ENCODE measurements at regions not wholly inside any gene's neighbourhood (a gene's known extent, or its start where the extent isn't known, plus 50 kb on each side); places are given as distances from the start of the nearest gene placed in this dataset.
"Not testable (repeated sequence)": the region's sequence is repeated elsewhere in the genome, so short reads cannot be mapped to it uniquely, and the experiment has no call there.

DNA sequence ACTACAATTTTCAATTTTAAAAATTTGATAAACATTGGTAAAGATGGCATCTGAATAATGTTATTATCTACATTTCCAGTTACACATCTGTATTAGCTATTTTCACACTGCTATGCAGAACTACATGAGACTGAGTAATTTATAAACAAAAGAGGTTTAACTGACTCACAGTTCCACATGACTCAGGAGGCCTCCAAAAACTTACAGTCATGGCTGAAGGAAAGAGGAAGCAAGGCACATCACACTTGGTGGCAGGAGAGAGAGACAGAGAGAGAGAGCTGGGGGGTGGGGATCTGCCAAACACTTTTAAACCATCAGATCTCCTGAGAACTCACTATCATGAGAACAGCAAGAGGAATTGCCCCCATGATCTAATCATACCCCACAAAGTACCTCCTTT, 850.0 kb downstream of the LTN1 start:
- no peak for DNase-seq

DNA sequence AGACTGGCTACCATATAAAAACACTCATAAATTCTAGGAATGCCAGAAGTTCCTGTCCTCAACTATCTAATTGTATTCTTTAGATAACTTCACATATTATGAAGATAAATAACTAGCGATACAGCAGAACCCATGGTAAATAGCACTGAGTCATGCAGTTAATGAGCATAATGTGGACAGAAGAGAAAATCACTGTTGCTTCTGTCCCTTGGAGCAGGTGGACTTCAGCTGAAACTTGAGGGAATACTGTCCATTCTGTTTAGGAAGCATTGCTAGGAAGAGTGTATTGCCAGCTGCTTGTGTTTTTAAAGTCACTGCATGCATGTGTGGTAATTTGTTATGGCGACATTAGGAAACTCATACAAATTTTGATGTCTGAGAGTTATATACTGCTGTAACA, 854.4 kb downstream of the LTN1 start:
- DNase-seq = no peak

DNA sequence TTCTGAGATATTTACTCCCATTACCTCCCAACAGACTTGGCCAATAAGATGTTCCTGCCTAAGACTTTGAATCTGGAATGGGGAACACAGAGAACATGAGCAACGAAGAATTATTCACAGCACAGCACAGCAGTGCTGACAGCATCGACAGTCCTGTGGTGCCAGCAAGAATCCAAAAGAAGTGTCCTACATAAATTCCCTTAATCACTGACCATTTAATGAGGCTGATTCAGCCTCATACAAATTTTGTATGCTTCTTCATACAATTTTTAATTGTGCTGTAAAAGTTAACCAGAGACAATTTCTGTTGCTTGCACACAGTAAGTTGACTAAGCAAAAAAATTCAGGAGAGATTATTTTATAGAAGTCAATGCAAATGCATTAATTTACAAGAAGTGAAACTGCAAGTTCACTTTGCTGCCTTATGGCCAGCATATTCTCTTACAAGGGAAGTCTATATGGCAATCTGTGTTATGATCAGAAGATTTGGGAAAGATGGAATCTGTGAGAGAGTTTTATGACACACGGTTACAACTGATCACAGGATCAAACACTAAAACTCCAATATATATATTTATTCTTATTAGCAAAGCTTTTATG, 855.9 kb downstream of the LTN1 start:
- DNase-seq = no peak

- DNase-seq = no peak
Measured at GRCh38 chr21:28135646-28136045, 857.0 kb downstream of the LTN1 start.

DNA sequence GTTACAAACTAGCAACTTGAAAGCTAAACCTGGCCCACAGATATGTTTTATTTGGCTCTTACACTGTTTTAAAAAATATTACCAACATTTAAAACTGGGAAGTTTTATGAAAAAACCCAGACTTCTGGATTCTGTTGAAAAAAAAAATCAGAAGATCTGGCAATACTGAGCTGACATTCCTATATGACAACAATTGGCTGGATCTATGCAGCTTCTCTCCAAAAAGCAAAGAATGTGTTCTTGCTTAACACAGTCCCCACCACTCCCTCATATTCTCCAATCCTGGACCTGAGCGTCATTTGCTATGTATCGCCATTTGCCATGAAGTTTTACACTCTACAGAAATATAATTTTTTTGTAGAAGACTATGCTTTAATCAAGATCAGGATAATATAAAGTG, 859.6 kb downstream of the LTN1 start:
- DNase-seq = no peak

GRCh38 chr21:28132713-28133112, 860.0 kb downstream of the LTN1 start:
- no peak for DNase-seq

DNA sequence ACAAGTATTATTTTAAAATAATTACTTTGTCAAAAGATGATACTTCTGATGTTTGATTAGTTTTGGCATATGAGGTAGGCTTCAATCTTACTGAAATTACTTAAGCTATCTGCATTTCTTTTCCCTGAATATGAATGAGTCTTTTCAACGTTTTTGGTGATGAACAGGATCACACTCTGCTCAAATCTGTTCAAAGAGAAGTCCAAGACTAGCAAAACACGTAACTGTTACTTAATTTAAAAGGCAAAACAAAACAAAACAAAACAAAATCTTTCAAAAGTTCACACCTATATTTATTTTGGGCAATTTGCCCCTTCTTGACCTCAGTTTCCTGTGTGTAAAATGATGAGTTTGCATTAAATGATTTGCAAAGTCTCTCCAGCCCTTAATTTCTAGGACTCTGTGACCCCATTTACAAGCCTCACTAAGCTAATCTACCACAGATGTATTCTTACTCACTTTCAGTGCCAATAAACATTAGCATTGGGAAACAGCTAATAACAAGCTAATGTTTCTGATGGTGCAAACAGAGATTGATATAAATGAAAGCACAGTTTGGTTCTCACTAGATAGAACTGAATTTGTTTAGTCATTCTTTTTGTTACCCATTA, 865.4 kb downstream of the LTN1 start:
- DNase-seq = no peak

GRCh38 chr21:28126521-28127174, 866.0 kb downstream of the LTN1 start:
- no peak for DNase-seq

GRCh38 chr21:28124541-28124940, 868.1 kb downstream of the LTN1 start:
- DNase-seq = no peak

DNA sequence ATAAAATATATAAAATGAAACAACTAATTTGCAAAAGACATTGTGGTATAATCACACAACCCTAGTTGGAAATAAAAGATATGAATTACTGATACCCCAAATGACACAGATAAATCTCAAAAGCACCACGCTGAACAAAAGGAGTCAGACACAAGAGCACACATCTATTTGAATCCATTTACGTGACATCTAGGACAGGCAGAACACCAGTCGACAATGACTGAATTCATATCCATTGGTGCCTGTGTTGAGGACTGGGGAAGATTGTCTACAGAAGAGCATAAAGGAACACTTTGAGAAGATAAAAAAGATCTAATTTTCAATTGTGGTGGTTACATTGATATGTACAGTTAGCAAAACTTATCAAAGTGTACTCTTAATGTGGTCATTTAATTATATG, 874.1 kb downstream of the LTN1 start:
- DNase-seq = no peak

GRCh38 chr21:28114986-28115385, 877.7 kb downstream of the LTN1 start:
- DNase-seq = not testable (repeated sequence)

DNA sequence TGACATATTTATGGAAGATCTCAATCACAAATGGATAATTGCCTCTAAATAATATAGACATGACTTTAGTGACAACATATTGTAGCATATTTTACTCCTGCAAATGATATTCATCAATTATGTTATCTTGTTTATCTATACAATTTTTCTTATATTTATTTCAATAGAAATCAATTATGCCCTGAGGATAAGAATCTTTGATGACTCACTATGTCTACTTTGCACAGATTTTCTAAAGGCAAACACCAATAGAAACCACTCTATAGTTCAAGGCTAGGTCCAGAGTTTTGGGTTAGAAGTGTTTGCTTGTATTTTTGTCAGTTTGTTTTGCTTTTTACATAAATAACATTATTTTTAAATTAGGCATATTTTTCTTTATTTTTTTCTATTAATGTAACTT, 879.0 kb downstream of the LTN1 start:
- no peak for DNase-seq

DNA sequence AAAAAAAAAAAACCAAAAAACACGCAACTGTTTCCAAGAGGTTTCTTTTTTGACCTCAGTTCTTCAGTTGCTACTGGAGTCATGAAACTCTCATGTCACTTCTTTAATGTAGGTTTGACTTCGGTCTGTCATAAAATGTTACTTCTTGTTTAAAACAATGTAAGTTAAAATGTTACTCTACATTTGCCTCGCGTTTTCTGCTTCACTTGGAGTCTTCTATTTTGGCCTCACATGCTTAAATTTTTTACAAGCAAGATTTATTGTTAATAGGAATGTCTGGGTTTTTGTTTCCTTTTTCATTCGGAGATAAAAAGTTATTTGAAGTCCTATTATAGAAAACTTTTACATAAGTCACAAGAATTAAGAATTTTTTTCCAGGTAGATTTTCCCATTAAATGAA, 880.2 kb downstream of the LTN1 start:
- DNase-seq = no peak

DNA sequence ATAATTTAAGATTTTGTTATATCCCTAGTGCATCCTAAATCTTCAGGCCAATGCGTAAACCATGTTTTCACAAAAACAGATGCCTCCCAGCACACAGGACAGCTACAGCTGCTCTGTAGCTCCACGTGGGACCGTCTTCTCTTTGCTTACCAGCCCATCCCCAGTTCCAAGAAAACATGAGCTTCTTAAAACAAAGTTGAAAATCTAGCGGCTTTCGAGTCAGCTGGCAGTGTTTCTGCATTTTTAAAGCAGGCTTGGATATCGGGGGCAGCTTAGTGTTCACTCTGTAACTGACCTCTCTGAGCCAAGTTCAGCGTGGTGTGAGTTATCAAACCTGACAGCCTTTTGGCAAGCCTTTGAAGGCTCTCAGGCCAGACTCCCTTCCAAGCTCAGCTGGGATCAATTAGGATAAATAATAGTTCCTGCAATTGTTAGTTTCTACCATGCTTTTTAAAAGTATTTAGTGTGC, 881.5 kb downstream of the LTN1 start:
- peak in 5 of 58 donors; percentile 2 to 16 (median 8) for DNase-seq

- no peak for DNase-seq
Measured at GRCh38 chr21:28110716-28111115, 882.0 kb downstream of the LTN1 start.

DNA sequence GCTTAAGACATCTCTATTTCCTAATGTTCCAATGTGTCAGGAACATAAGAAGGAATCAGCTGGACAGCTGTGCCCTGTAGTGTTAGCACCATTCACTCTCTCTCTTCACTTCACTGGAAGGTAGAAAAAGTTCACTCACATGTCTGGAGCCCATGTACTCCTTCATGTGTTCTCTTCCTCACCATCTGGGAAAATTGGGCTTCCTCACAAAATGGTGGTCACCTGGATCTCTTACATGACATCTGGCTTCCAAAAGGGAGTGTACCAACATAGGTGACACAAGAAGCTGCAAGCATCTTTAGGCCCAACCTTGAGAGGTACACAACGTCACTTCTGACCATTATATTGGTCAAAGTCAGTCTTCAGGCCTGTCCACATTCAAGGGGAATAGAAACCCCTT, 882.6 kb downstream of the LTN1 start:
- DNase-seq = no peak

DNA sequence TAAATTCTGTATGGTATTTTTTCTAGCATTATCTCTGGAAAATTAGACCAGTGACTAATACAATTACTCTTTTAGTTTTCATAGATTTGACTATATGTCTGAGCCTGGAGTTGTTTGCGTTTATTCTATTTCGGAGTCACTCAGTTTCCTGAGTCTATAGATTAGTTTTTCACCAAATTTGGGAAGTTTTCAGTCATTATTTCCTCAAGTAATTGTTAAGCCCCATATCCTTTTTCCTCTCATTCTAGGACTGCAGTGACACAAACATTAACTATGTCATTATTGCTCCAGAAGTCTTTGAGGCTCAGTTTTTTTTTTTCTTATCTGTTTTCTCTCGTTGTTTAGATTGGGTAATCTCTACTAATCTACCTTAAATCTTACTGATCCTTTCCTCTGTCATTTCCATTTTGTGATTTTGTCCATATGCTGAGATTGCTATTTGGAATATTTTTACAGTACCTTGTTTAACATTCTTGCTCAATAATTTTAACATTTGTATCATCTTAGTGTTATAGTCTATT, 886.2 kb downstream of the LTN1 start:
- DNase-seq = no peak

DNA sequence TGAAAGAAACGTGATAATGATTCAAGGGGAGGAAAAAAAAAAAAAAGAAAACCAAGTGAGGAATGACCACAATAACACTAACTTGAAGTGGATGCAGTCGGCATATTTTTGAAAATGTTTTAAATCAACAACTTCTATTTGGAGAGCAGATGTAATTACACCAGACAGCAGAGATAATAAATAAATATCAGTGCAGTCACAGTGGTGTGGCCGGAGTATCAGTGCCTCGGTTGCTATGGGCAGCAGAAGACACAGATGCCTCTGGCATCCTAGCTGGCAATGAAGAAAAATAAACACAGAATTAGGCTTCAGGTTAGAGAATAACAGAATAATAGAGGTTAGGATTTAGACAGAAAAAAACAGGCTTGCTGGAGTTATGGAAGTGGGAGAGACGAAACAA, 888.3 kb downstream of the LTN1 start:
- DNase-seq = no peak

GRCh38 chr21:28100366-28100765, 892.3 kb downstream of the LTN1 start:
- no peak for DNase-seq

DNA sequence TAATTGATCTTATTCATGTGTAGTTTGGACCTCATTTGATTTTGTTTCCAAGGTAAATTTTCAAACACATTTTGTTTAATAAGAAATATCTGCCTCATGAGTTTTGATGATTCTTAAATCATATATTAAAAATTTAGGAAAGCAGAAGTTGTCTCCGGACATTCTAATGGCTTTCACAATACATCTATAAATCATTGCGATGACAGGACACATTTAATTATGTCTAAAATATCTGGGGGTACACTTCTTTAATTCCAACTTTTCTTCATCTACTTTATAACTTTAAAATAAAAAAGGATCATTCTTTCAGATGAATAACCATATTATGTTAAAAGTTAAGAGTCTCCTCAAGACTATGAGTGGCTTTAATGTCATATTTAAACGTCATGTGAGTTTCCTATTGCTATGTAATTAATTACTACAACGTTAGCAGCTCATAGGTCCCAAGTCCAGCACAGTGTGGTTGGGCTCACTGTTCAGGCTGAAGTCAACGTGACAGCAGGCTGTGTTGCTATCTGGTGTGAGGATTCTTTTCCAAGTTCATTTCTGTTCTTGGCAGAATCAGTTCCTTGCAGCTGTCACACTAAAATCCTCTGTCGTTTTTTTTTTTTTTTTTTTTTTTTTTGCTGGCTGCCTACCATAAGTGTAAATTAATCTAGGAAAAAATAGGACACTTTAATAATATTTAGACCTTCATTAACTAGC, 893.5 kb downstream of the LTN1 start:
- no peak for DNase-seq

DNA sequence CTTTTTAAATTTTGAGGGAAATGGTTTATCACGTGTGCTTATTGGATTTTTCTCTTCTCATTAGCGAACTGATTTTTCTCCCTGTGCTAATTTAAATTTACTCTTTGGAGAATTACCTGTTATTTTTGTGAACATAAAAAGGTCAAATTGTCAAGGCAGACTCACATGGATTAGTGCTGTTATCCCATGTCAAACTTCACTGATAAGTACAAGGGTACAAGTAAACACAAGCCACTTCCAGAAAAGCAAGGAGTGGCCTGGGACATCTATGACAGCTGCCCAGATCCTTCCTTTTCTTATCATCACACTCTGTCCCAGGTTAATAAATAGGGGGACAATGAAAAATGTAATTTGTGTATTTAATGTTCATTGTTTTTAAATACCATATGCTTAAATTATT, 901.2 kb downstream of the LTN1 start:
- no peak for DNase-seq

GRCh38 chr21:28090546-28090945, 902.1 kb downstream of the LTN1 start:
- DNase-seq = no peak
